T-helper 2 cell treated with Interferon-gamma antibody and Interleukin-4, amounts not matched to agents 5 μg/mL and 100 μg/mL, for 36 hours (primary cell): ENCODE measurements at regions not wholly inside any gene's neighbourhood (a gene's known extent, or its start where the extent isn't known, plus 50 kb on each side); places are given as distances from the start of the nearest gene placed in this dataset.

ENCODE experiments used
- DNase-seq: peaks from one replicate; pipeline ENCODE4 v3.0.0; 2021; ENCODE audit warnings: low spot score
- H3K27ac Mint-ChIP-seq: one replicate; pipeline ENCODE4 v1.8.0; 2021; ENCODE audit warnings: mild to moderate bottlenecking, mixed read lengths
- H3K27me3 Mint-ChIP-seq: one replicate; pipeline ENCODE4 v1.8.0; 2021; ENCODE audit warnings: low read depth, mixed read lengths
- H3K36me3 Mint-ChIP-seq: one replicate; pipeline ENCODE4 v1.8.0; 2021; ENCODE audit warnings: low read depth, mixed read lengths
- H3K4me1 Mint-ChIP-seq: one replicate; pipeline ENCODE4 v1.8.0; 2021; ENCODE audit warnings: low read depth, mixed read lengths
- H3K4me3 Mint-ChIP-seq: one replicate; pipeline ENCODE4 v1.8.0; 2022; ENCODE audit warnings: mild to moderate bottlenecking, moderate library complexity, mixed read lengths
- H3K9me3 Mint-ChIP-seq: one replicate; pipeline ENCODE4 v1.8.0; 2021; ENCODE audit warnings: mixed read lengths

DNA sequence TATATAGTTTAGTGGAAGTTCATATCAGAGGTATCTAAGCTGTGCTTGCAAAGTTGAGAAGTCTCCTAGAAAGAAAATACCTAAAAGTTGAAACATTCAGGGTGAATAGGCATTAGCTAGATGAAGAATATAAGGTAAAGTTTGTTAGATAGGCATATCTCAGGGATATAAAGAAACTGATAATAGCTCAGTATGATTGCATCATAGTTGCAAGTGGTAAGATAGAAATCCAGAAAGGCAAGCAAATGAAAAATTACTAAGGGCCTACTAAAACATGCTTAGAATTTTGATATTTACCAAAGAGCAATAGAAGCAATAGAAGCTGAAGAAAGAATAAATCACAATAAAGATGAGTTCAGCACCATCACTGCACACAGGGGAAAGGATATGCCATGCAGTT, 610.0 kb upstream of the ADGRL3 start:
- H3K27me3 Mint-ChIP-seq: no peaks in the 10 kb centered on the region
- H3K36me3 Mint-ChIP-seq: no peaks in the 10 kb centered on the region
- H3K4me1 Mint-ChIP-seq: no peaks in the 10 kb centered on the region
- peaks cover 47% of the 10 kb centered on the region for H3K9me3 Mint-ChIP-seq
- H3K27ac Mint-ChIP-seq: no peak overlapping the region
- no peak for DNase-seq
- H3K4me3 Mint-ChIP-seq: no peak overlapping the region

- Mint-ChIP-seq H3K36me3 (no peaks in the 10 kb centered on the region), H3K27me3 (no peaks in the 10 kb centered on the region), H3K4me1 (no peaks in the 10 kb centered on the region)
These were observed 594.3 kb upstream of the ADGRL3 start for GRCh38 chr4:60605646-60606354.

DNA sequence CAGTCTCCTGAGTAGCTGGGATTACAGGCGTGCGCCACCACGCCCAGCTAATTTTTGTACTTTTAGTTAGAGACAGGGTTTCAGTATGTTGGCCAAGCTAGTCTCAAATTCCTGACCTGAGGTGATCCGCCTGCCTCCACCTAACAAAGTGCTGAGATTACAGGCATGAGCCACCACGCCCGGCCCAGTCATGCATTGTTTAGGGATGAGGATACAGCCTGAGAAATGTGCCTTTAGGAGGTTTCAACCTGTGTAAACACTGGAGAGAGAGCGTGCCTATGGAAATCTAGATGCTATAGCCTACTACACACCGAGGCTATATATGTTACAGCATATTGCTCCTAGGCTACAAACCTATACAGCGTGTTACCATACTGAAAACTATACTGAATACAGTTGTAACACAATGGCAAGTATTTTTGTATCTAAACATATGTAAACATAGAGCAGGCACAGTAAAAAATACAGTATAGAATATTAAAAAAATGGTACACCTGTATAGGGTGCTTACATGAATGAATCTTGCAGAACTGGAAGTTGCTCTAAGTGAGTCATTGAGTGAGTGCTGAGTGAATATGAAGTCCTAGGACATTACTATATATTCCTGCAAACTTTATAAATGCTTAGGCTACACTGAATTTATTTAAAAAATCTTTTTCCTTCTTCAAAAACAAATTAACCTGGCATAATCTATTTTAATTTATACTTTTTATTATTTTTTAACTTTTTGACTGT, 588.2 kb upstream of the ADGRL3 start:
- no peak overlapping the region for H3K27ac Mint-ChIP-seq
- no peak for DNase-seq
- no peaks in the 10 kb centered on the region for H3K36me3 Mint-ChIP-seq
- no peaks in the 10 kb centered on the region for H3K27me3 Mint-ChIP-seq
- H3K9me3 Mint-ChIP-seq: peaks cover 49% of the 10 kb centered on the region
- H3K4me1 Mint-ChIP-seq: no peaks in the 10 kb centered on the region
- no peak overlapping the region for H3K4me3 Mint-ChIP-seq

More at GRCh38 chr4:60605646-60606354, 594.3 kb upstream of the ADGRL3 start:
- Mint-ChIP-seq H3K9me3 (peaks cover 41% of the 10 kb centered on the region), H3K4me3 (no peak overlapping the region), H3K27ac (no peak overlapping the region)
- DNase-seq: no peak

DNA sequence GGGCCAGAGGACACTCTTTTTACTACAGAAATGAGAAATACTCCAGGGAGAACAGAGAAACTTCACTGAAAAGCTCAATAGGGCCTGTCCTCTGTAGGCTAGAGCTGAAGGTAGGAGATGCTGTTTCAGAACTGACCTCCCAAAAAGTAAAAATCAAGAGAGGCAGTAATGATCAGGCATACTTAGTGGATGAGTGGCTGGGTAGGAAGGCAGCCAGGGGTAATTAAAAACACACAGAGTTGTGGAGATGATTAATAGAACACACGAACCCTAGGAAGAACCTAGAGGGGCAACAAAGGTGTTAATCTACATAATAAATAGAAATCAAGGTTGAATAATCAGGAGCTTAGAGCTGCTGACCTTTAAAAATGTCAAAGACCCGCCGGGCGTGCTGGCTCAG, 582.4 kb upstream of the ADGRL3 start:
- Mint-ChIP-seq H3K36me3 (no peaks in the 10 kb centered on the region), H3K27ac (no peak overlapping the region)

DNA sequence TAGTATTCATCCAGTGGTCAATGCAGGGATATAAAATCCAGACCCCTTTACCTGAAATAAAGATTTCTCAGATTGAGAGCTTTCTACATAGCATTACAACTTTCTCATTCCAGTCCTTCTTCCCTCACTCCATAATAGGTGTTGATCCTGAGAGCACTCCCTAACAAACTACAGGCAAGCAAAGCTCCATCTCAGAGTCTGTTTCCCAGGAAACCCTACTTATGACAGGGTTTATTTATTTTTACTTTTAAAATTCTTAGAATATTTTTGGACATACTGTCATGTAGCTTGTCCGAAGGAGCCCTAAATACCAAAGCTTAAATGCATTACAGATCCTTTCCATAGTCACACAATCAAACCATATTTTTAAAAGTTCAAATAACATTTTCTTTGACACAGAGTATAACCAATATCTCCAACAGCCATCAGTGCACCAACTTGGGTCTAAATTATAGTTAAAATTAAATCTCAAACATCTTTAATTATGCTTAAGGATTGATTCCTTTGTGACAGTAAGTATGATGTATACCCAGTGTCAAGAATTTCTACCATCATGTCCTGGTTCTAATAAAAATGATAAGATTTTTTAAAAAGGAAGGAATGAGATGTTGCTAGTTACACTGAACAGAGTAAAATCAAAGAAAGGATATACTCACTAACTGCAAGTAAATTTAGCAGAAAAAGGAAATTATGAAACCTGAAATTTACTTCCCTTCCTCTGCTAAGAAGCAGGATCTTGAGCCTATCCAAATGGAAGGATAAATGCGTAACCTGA, 580.4 kb upstream of the ADGRL3 start:
- Mint-ChIP-seq H3K4me1 (no peaks in the 10 kb centered on the region), H3K4me3 (no peak overlapping the region), H3K27me3 (no peaks in the 10 kb centered on the region), H3K27ac (no peak overlapping the region), H3K9me3 (peaks cover 46% of the 10 kb centered on the region), H3K36me3 (no peaks in the 10 kb centered on the region)
- no peak for DNase-seq

More for the DNA sequence above, 582.4 kb upstream of the ADGRL3 start:
- H3K9me3 Mint-ChIP-seq: peaks cover 56% of the 10 kb centered on the region
- no peak for DNase-seq
- H3K4me3 Mint-ChIP-seq: no peak overlapping the region
- H3K27me3 Mint-ChIP-seq: no peaks in the 10 kb centered on the region
- H3K4me1 Mint-ChIP-seq: no peaks in the 10 kb centered on the region

GRCh38 chr4:60637976-60638375, 562.1 kb upstream of the ADGRL3 start:
- Mint-ChIP-seq H3K36me3 (no peaks in the 10 kb centered on the region), H3K27me3 (no peaks in the 10 kb centered on the region), H3K4me3 (no peak overlapping the region), H3K9me3 (peaks cover 31% of the 10 kb centered on the region), H3K27ac (no peak overlapping the region), H3K4me1 (no peaks in the 10 kb centered on the region)
- no peak for DNase-seq

DNA sequence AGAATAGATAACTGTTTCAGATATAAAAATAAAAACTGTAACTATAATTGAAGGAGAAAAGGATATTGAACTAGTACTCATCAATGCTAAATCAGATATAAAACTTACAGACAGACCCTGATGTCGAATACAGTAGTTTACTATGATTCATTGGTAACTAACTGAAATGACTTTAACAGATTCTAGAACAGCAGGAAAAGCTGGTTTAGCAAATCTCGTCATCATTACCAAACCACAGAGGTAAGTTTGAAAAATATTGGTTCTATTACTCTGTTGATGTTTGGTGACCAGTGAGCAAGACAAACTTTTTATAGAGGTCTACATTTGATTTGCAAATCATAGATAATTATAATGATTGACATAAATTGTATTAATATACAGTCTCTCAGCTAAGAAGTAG, 551.4 kb upstream of the ADGRL3 start:
- Mint-ChIP-seq H3K4me1 (no peaks in the 10 kb centered on the region), H3K27ac (no peak overlapping the region), H3K36me3 (no peaks in the 10 kb centered on the region), H3K27me3 (no peaks in the 10 kb centered on the region), H3K4me3 (no peak overlapping the region), H3K9me3 (peaks cover 31% of the 10 kb centered on the region)
- no peak for DNase-seq

GRCh38 chr4:60652933-60653332, 547.2 kb upstream of the ADGRL3 start:
- Mint-ChIP-seq H3K36me3 (no peaks in the 10 kb centered on the region), H3K27ac (no peak overlapping the region), H3K27me3 (no peaks in the 10 kb centered on the region), H3K4me3 (no peak overlapping the region), H3K4me1 (no peaks in the 10 kb centered on the region), H3K9me3 (peaks cover 32% of the 10 kb centered on the region)
- no peak for DNase-seq

DNA sequence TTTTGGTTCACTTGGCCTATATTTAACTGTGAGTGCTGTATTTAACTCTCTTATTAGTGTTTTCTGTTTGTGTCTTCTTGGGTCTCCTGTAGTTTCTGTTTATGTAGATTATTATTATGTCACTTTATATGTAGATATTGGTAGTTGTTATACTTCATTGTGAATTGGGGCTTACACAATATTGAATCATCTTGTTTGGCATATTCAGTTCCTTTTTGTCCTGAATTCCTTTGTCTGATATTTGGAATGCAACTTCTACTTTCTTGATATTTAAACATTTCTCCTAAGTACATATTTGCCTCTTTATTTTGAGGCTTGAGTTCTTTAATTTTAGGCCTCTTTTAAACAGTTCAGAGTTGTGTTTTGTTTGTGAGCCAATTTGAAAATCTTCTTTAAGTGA, 544.8 kb upstream of the ADGRL3 start:
- no peaks in the 10 kb centered on the region for H3K4me1 Mint-ChIP-seq
- no peaks in the 10 kb centered on the region for H3K36me3 Mint-ChIP-seq
- H3K27ac Mint-ChIP-seq: no peak overlapping the region
- no peak overlapping the region for H3K4me3 Mint-ChIP-seq
- H3K9me3 Mint-ChIP-seq: peaks cover 23% of the 10 kb centered on the region
- no peaks in the 10 kb centered on the region for H3K27me3 Mint-ChIP-seq
- DNase-seq: no peak

DNA sequence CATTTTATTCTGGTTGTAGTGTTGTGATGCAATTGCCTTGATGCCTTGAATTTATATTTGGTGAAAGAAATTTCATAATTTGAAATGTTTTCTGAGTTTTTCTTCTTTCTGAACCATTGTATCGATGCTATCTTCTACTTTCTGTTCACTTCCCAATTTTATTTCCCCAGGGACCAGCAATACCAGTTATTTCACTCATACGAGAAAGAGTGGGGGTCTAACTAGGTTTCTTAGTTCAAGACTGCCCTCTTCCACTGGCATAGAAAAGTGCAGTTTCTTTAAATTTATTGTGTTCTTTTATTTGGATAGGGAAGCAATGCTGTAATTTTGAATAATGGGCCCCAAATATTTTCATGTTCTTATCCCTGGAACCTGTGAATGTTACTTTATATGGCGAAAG, 544.0 kb upstream of the ADGRL3 start:
- Mint-ChIP-seq H3K27ac (no peak overlapping the region), H3K9me3 (peaks cover 22% of the 10 kb centered on the region), H3K4me3 (no peak overlapping the region), H3K4me1 (no peaks in the 10 kb centered on the region), H3K36me3 (no peaks in the 10 kb centered on the region), H3K27me3 (no peaks in the 10 kb centered on the region)
- DNase-seq: no peak

DNA sequence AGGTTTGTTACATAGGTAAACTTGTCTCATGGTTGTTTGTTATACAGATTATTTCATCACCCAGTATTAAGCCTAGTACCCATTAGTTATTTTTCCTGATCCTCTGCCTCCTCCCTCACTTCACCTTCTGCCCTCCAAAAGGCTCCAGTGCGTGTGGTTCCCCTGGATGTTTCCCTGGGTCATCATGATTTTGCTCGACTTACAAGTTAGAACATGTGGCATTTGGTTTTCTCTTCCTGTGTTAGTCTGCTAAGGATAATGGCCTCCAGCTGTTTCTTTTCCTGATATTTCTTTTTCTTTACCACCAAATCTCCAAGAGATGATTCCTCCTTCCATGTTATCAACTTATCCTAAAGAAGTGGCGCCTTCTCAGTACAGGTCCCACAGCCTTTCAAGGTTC, 543.1 kb upstream of the ADGRL3 start:
- H3K4me3 Mint-ChIP-seq: no peak overlapping the region
- H3K9me3 Mint-ChIP-seq: peaks cover 29% of the 10 kb centered on the region
- no peak for DNase-seq
- no peaks in the 10 kb centered on the region for H3K4me1 Mint-ChIP-seq
- H3K27me3 Mint-ChIP-seq: no peaks in the 10 kb centered on the region
- H3K27ac Mint-ChIP-seq: no peak overlapping the region
- no peaks in the 10 kb centered on the region for H3K36me3 Mint-ChIP-seq

GRCh38 chr4:60657807-60658206, 542.3 kb upstream of the ADGRL3 start:
- no peak overlapping the region for H3K27ac Mint-ChIP-seq
- DNase-seq: no peak
- H3K4me1 Mint-ChIP-seq: no peaks in the 10 kb centered on the region
- H3K4me3 Mint-ChIP-seq: no peak overlapping the region
- H3K27me3 Mint-ChIP-seq: no peaks in the 10 kb centered on the region
- H3K36me3 Mint-ChIP-seq: no peaks in the 10 kb centered on the region
- H3K9me3 Mint-ChIP-seq: peaks cover 29% of the 10 kb centered on the region

DNA sequence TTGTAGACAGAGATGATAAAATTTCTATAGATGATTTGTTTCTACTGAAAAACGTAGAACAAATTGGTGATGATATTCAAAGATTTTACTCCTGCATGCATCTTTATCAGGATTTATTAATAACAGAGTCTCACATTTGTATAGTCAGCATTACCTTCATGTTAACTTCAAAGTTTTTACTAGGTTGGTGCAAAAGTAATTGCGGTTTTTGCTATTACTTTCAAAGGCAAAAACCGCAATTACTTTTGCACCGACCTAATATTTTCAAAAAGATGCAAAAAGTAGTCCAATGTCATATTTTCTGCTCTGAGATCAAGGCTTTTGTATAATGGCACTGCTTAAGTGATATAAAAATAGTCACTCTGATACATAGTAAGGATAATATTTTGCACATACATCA, 536.4 kb upstream of the ADGRL3 start:
- Mint-ChIP-seq H3K36me3 (no peaks in the 10 kb centered on the region), H3K27me3 (no peaks in the 10 kb centered on the region), H3K9me3 (peaks cover 11% of the 10 kb centered on the region), H3K4me1 (no peaks in the 10 kb centered on the region), H3K27ac (no peak overlapping the region), H3K4me3 (no peak overlapping the region)
- DNase-seq: no peak

DNA sequence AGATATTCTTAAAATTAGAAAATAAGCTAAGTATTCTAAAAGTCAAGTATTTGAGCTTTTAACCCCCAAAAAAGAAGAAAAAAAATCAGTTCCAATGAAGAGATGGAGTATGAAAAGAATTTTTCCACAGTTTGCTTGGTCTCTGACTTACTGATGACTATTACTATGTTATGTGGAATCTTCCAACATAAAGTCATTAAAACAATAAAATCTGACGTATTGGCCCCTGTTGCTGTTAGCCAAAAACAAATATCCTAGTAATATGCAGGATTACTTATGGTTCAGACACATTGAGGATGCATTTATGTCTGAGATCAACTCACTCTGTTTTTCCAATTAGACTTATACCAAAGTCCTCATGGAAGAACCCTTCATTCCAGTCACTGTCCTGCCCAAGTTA, 517.2 kb upstream of the ADGRL3 start:
- Mint-ChIP-seq H3K36me3 (no peaks in the 10 kb centered on the region), H3K4me3 (no peak overlapping the region), H3K4me1 (no peaks in the 10 kb centered on the region), H3K9me3 (peaks cover 6% of the 10 kb centered on the region), H3K27me3 (no peaks in the 10 kb centered on the region), H3K27ac (no peak overlapping the region)
- no peak for DNase-seq
